ENCODE measurements at regions not wholly inside any gene's neighbourhood (a gene's known extent, or its start where the extent isn't known, plus 50 kb on each side); places are given as distances from the start of the nearest gene placed in this dataset.

- no peak for TF ChIP-seq POLR2A (IDR thresholded peaks at IDR 0.05; ENCODE audit: low read depth, low read length)
- TF ChIP-seq POLR2AphosphoS5 (IDR thresholded peaks at IDR 0.05; ENCODE audit: low read depth, low read length): no peak
- TF ChIP-seq TAF1 (IDR thresholded peaks at IDR 0.05; ENCODE audit: borderline replicate concordance, low read depth, low read length): no peak
These were observed 84.0 kb upstream of the LRFN2 start for GRCh38 chr6:40671001-40671693.
